GM21529 (cell line): ENCODE measurements at regions not wholly inside any gene's neighbourhood (a gene's known extent, or its start where the extent isn't known, plus 50 kb on each side); places are given as distances from the start of the nearest gene placed in this dataset.

Experiments
- ATAC-seq: cut with Tn5 transposase; IDR thresholded peaks from one replicate; pipeline ENCODE4 v1.9.1; 2021; ENCODE audit not compliant: unreplicated experiment

GRCh38 chr18:38115201-38115600 is 549.6 kb upstream of the CELF4 start:
- no peak for ATAC-seq

- ATAC-seq: no peak
These were observed 521.9 kb upstream of the CELF4 start for GRCh38 chr18:38087538-38087937.

GRCh38 chr18:38081516-38081915 is 515.9 kb upstream of the CELF4 start:
- ATAC-seq: no peak

GRCh38 chr18:38077229-38077628 is 511.6 kb upstream of the CELF4 start:
- ATAC-seq: no peak

- no peak for ATAC-seq
These were observed 510.9 kb upstream of the CELF4 start for GRCh38 chr18:38076346-38077070.

GRCh38 chr18:38074298-38074876 is 508.8 kb upstream of the CELF4 start:
- ATAC-seq: no peak

GRCh38 chr18:38067821-38068220 is 502.2 kb upstream of the CELF4 start:
- no peak for ATAC-seq

GRCh38 chr18:38067086-38067485 is 501.5 kb upstream of the CELF4 start:
- ATAC-seq: no peak

- ATAC-seq: no peak
These were observed 487.4 kb upstream of the CELF4 start for GRCh38 chr18:38052879-38053590.

- ATAC-seq: no peak
These were observed 482.2 kb upstream of the CELF4 start for GRCh38 chr18:38047820-38048219.

- no peak for ATAC-seq
These were observed 481.1 kb upstream of the CELF4 start for GRCh38 chr18:38046651-38047050.

GRCh38 chr18:38045845-38046244 is 480.2 kb upstream of the CELF4 start:
- ATAC-seq: no peak

- ATAC-seq: no peak
These were observed 476.8 kb upstream of the CELF4 start for GRCh38 chr18:38042211-38042890.

- no peak for ATAC-seq
These were observed 472.6 kb upstream of the CELF4 start for GRCh38 chr18:38038242-38038641.

- ATAC-seq: no peak
These were observed 469.6 kb upstream of the CELF4 start for GRCh38 chr18:38035193-38035592.

- no peak for ATAC-seq
These were observed 467.7 kb upstream of the CELF4 start for GRCh38 chr18:38033282-38033681.

GRCh38 chr18:38032516-38032915 is 466.9 kb upstream of the CELF4 start:
- no peak for ATAC-seq

GRCh38 chr18:38028946-38029345 is 463.3 kb upstream of the CELF4 start:
- no peak for ATAC-seq

GRCh38 chr18:38025433-38026038 is 459.9 kb upstream of the CELF4 start:
- ATAC-seq: no peak

- no peak for ATAC-seq
These were observed 458.3 kb upstream of the CELF4 start for GRCh38 chr18:38023871-38024270.

- no peak for ATAC-seq
These were observed 456.6 kb upstream of the CELF4 start for GRCh38 chr18:38022234-38022633.
